SK-N-DZ (cell line): ENCODE measurements at regions not wholly inside any gene's neighbourhood (a gene's known extent, or its start where the extent isn't known, plus 50 kb on each side); places are given as distances from the start of the nearest gene placed in this dataset.
"Not testable (repeated sequence)": the region's sequence is repeated elsewhere in the genome, so short reads cannot be mapped to it uniquely, and the experiment has no call there.

Experiments
- DNase-seq: peaks from one replicate; pipeline ENCODE4 v3.0.0-alpha.2; 2015; ENCODE audit warnings: low spot score

DNA sequence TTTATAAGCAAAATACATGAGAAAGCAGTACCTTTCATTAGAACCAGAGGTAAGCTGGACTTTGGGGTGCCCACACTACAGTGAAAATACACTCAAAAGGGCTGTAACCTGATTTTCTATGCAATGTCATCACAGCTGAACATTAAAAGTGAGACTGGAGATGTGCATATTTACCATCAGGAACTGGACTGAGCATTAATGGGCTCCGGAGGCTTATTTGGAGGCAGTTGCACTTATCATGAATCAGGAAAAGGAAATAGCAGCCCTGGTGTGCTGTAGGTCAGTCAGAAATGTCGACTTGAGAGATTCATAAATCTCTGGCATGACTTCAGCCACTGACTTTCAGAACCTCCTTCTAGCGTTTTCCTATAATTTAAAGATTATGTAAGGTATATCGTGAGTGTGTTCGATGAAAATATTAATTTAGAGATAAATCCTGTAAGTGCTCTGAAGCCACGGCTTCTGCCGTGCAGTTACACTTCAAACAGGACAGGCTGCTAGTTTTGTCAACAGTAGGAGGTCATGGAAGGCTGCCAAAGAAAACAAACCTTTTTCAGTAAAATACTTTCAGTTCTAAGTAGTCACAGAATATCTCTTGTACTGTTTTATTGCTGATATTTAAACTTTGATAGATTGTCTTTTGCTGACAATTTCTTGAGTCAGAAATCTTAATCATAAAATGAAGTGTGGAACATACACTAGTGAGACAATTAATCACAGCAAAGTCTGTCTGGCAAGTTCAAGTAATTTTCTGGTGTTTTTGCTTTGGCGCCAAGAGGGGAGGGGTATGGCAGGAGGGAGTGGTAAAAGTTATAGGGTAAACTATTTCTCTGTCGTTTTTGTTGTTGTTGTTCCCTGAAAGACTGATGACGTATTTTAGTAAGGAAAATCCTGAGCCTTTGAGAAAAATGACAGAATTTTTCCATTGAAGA is 939.7 kb downstream of the NR2F1-AS1 start:
- no peak for DNase-seq

DNA sequence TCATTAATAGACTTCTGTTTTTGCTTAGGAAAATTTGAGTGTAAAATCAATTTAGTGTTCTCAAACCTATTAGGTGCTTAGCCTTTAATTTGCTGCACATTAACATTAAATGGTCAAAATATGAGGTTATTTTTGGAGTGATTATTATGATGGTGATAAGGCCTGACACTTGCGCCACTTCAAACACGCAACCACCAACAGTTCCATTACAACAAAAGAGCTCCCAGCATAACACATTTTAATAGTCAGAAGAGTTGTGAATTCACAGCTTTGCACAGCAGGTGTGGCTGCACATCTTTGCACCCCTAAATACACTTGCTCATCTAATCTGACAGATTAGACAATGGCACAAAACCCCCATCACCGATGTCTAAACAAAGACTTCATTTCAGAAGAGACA is 940.7 kb downstream of the NR2F1-AS1 start:
- DNase-seq, result no peak

GRCh38 chr5:92637960-92638359 is 943.1 kb downstream of the NR2F1-AS1 start:
- DNase-seq, result no peak

DNA sequence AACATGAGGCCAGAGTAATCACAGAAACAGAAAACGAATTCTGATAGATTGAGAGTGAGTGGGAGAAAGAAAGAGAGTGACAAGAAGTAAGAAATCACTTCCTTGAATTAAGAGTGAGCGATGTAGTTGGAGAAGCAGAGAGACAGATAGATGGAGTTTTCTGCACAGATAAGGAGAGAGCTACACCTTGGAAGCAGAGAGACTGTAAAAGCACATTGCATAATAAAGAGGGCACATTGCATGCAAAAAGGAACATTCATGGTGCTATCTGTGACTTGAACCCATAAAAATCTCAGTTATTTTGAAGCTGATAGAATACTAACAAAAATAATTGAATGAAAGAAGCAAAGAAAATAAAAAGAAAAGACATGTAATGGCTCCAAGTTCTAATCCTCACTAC is 943.8 kb downstream of the NR2F1-AS1 start:
- no peak for DNase-seq

DNA sequence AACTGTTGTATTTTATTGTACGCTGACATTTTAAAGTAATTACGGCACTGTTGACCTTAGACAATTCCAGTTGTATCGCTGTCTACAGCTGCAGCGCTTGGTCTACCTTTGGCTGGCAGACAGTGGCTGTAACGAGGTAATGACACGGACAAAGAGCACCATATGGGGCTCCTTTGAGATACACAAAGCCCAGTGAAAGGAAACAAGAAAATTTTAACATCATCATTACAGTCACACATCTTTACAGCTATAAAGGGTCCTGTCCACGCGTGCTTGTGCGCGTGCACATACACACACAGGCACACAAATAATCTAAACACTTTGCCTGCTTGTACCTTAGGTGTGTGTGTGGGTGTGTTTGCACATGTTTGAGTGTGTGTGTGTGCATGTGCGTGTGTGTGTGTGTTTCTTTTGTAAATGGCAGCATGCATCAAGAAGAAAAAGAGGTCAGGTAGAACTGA is 946.0 kb downstream of the NR2F1-AS1 start:
- peak; percentile 53 for DNase-seq

GRCh38 chr5:92633875-92634487 is 947.0 kb downstream of the NR2F1-AS1 start:
- DNase-seq, result peak; percentile 10

GRCh38 chr5:92633176-92633575 is 947.8 kb downstream of the NR2F1-AS1 start:
- no peak for DNase-seq

DNA sequence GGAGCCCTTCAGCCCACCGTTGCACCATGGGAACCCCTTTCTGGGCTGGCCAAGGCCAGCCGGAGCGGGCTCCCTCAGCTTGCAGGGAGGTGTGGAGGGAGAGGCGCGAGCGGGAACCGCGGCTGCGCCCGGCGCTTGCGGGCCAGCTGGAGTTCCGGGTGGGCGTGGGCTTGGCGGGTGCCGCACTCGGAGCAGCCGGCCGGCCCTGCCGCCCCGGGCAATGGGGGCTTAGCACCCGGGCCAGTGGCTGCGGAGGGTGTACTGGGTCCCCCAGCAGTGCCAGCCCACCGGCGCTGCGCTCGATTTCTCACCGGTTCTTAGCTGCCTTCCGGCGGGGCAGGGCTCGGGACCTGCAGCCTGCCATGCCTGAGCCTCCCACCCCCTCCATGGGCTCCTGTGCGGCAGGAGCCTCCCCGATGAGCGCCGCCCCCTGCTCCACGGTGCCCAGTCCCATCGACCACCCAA is 949.8 kb downstream of the NR2F1-AS1 start:
- not testable (repeated sequence) for DNase-seq

GRCh38 chr5:92629574-92629973 is 951.4 kb downstream of the NR2F1-AS1 start:
- DNase-seq, result no peak

DNA sequence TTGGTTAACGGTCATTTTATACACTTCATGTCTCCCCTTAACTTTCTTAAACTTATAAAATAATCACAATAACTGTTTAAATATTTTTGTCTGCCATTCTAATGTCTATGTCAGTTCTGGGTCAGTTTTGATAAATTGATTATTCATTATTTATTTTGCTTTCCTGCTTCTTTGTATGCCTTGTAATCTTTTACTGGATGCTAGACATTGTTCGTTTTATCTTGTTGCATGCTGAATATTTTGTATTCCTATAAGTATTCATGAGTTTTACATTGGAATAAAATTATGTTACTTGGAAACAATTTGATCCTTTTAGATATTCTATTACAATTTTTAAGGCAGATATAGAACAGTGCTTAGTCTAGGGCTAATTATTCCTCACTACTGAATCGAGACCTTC is 952.0 kb downstream of the NR2F1-AS1 start:
- DNase-seq, result no peak

DNA sequence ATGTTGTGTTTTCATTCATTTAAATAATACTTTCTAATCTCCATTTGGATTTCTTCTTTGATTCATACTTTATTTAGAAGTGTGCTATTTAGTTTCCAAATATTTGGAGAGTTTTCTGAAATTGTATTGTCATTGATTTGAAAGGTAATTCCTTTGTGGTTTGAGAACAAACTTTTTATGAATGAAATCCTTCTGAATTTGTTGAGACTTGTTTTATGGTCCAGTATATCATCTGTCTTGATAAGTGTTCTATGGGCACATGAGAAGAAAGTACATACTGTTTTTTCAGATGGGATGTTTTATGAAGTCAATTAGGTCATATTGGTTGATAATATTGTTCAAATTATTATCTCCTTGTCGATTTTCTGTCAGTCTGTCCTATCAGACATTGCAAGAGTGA is 953.8 kb downstream of the NR2F1-AS1 start:
- DNase-seq, result no peak

GRCh38 chr5:92616085-92616484 is 964.9 kb downstream of the NR2F1-AS1 start:
- DNase-seq, result no peak

DNA sequence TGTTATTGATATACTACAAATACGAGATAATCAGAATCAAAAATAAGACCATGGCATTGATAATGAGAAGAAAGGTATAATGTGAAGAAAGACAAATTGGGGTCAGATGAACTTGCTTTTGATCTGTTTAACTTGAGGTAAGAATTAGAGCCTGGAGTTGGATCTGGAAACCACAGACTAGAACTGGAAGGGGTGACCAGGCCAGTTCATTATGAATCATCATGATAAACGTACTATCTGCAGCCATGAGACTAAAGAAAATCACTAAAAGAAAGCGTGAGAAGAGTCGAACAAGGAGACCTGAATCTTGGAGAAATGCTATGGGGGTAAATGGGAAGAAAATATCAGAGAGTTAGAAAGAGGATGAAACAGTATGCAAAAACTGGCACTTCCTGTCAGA is 967.5 kb downstream of the NR2F1-AS1 start:
- no peak for DNase-seq

- DNase-seq, result not testable (repeated sequence)
Measured at GRCh38 chr5:92610435-92610834, 970.6 kb downstream of the NR2F1-AS1 start.

DNA sequence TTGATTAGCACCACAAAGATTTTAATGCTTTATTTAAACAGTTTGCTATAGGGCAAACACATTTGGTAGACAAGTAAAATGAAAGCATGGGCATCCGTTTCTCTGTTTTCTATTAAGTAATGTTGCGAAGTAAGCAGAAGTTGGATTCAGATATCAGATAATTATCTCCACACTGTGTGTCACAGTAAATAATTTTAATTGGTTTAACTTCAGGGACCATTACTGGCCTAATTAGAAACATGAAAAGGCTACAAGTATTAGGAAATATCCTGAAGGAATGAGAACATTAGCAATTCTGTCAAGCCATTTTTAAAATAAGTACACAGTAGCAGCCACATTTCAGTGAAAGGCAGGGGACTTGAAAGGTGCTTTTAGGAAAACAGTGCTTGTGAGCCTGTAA is 975.4 kb downstream of the NR2F1-AS1 start:
- no peak for DNase-seq

DNA sequence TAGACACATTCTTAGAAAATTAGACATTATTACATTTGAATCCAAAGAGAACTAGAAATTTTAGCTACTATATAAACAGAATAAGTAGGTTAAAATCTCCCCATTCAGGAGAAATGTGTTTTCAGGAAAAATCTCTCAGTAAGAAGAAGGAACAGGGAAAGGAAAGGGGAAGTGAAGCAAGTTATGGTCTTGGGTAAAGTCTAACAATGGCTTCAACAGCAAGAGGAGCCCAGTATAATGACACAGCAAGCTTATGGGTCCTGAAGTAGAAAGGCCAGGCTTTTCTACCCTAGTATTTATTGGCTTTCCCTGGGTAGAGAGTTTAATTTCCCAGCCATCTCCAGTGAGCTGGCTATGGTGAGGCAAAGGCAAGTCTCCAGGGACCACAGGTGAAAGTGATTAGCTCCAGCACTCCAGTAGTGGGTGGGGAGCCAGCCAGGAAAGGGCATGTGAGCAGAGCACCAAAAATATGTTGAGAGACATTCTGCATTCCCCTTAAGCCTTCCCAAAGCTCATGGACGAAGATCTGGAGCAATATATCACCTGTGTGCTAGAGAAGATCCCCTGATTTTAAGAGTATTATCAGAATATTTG is 981.7 kb downstream of the NR2F1-AS1 start:
- peak; percentile 5 for DNase-seq

DNA sequence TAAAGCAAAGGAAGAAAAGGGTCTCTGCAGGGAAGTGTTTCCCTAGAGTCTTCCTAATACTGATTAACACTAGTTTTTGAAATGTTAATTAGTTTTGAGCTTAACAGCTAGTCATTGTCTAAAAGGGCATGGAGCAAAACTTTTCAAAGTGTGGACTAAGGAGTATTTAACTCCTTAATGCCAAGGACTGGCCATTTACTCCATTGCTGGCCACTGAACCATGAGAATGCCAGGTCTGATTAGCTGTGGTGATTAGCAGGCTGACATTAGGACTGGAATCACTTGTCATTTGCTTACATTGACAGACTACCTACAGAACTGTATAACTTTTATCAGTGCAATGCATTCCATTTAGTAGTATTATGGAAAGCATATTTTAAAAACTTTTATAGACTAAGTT is 987.0 kb downstream of the NR2F1-AS1 start:
- DNase-seq, result no peak

GRCh38 chr5:92588876-92589275 is 992.1 kb downstream of the NR2F1-AS1 start:
- DNase-seq, result no peak

GRCh38 chr5:92581690-92582089 is 999.3 kb downstream of the NR2F1-AS1 start:
- DNase-seq, result no peak

- DNase-seq, result no peak
Measured at GRCh38 chr5:92581249-92581648, 999.8 kb downstream of the NR2F1-AS1 start.

- DNase-seq, result no peak
Measured at GRCh38 chr5:92580814-92581213, 1000.2 kb downstream of the NR2F1-AS1 start.

GRCh38 chr5:92574023-92574422 is 1007.0 kb downstream of the NR2F1-AS1 start:
- no peak for DNase-seq
